Progenitor cell of endocrine pancreas (in vitro differentiated cells): ENCODE measurements at regions not wholly inside any gene's neighbourhood (a gene's known extent, or its start where the extent isn't known, plus 50 kb on each side); places are given as distances from the start of the nearest gene placed in this dataset.

Source experiments
- DNase-seq: peaks from one replicate; pipeline ENCODE4 v3.0.0; 2021; ENCODE audit warnings: low spot score; ENCODE audit not compliant: unreplicated experiment
- H3K27ac Mint-ChIP-seq: 2 replicates; pipeline ENCODE4 v1.8.0; 2021; ENCODE audit warnings: mild to moderate bottlenecking, moderate library complexity, mixed read lengths
- H3K27me3 Mint-ChIP-seq: 2 replicates; pipeline ENCODE4 v1.8.0; 2021; ENCODE audit warnings: mixed read lengths
- H3K36me3 Mint-ChIP-seq: 2 replicates; pipeline ENCODE4 v1.8.0; 2022; ENCODE audit warnings: mixed read lengths; ENCODE audit not compliant: insufficient read depth
- H3K4me1 Mint-ChIP-seq: 2 replicates; pipeline ENCODE4 v1.8.0; 2021; ENCODE audit warnings: low read depth, mixed read lengths
- H3K4me3 Mint-ChIP-seq: 2 replicates; pipeline ENCODE4 v1.8.0; 2021; ENCODE audit warnings: low read depth, mild to moderate bottlenecking, moderate library complexity, mixed read lengths
- H3K9me3 Mint-ChIP-seq: 2 replicates; pipeline ENCODE4 v1.8.0; 2021; ENCODE audit warnings: low read depth, mixed read lengths
- TF ChIP-seq, protein P1 (sequence below): fragments of 200-600 bp; sonication (generic); IDR thresholded peaks from one replicate; pipeline ENCODE4 v1.5.0; 2021; ENCODE audit warnings: antibody characterized with exemption, mild to moderate bottlenecking; ENCODE audit not compliant: unreplicated experiment

DNA sequence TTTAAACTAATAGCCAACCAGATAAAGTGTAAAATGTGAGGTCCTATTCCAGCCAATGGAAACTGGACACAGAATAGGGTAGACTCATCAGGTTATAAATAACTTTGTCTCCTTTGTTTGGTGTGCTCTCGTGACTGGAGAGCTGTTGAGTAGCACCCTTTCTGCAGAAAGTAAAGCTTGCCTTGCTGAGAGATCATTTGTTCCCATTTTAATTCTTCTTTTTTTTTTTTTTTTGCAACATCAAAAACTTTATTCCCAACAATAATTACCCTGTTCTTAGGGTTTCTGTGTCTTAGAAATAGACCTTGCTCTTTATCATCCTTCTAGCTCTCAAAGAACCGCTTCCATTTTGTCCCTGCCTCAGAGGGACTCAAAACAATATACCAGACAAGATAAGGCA, 220.4 kb downstream of the FAM76B start:
- H3K4me3 Mint-ChIP-seq = no peak overlapping the region
- H3K27ac Mint-ChIP-seq = no peak overlapping the region
- peaks cover 2% of the 10 kb centered on the region for H3K4me1 Mint-ChIP-seq
- no peak for DNase-seq
- no peaks in the 10 kb centered on the region for H3K27me3 Mint-ChIP-seq
- no peaks in the 10 kb centered on the region for H3K36me3 Mint-ChIP-seq
- H3K9me3 Mint-ChIP-seq = peaks cover 11% of the 10 kb centered on the region
- TF ChIP-seq, protein P1, sequence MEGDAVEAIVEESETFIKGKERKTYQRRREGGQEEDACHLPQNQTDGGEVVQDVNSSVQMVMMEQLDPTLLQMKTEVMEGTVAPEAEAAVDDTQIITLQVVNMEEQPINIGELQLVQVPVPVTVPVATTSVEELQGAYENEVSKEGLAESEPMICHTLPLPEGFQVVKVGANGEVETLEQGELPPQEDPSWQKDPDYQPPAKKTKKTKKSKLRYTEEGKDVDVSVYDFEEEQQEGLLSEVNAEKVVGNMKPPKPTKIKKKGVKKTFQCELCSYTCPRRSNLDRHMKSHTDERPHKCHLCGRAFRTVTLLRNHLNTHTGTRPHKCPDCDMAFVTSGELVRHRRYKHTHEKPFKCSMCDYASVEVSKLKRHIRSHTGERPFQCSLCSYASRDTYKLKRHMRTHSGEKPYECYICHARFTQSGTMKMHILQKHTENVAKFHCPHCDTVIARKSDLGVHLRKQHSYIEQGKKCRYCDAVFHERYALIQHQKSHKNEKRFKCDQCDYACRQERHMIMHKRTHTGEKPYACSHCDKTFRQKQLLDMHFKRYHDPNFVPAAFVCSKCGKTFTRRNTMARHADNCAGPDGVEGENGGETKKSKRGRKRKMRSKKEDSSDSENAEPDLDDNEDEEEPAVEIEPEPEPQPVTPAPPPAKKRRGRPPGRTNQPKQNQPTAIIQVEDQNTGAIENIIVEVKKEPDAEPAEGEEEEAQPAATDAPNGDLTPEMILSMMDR = no peak

DNA sequence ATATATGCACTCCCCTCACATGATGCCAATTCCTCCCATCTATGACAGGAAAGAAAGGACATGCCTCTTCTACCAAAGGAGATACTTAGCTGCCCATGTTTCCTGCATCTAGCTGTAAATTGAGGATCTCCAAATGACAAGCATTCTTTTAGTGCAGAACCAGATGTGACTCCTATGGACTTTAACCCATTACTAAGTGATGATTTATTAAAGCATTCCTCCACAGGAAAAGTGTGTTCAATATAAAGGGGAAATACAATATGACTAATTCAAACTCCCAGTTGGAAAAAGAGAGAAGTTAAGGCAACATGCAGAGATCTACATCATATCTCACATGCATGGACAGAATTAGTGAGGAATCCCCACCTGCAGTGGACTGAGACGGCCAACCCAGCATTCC, 221.3 kb downstream of the FAM76B start:
- no peak overlapping the region for H3K4me3 Mint-ChIP-seq
- no peaks in the 10 kb centered on the region for H3K36me3 Mint-ChIP-seq
- no peaks in the 10 kb centered on the region for H3K27me3 Mint-ChIP-seq
- H3K27ac Mint-ChIP-seq = no peak overlapping the region
- peaks cover 2% of the 10 kb centered on the region for H3K4me1 Mint-ChIP-seq
- DNase-seq = no peak
- TF ChIP-seq, protein P1 = no peak
- peaks cover 11% of the 10 kb centered on the region for H3K9me3 Mint-ChIP-seq

DNA sequence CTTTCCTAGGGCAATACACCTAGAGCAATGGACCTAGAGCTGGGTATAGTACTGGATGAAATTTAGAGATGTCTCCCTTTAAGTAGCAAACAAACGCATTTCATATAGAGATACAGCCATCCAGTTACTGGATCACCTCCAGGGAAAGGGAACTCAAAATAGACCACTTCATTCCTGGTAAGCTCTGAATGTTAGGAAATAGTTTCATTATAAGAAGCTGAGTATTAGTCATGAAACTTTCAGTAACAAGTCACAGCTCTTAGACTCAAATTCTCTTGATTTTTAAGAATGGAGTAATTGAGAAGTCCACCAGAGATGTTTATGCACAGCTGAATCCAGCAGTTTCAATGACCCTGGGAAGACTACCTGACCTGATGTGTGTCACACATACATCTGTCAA, 221.9 kb downstream of the FAM76B start:
- TF ChIP-seq, protein P1 = no peak
- H3K27me3 Mint-ChIP-seq = no peaks in the 10 kb centered on the region
- no peak overlapping the region for H3K4me3 Mint-ChIP-seq
- H3K4me1 Mint-ChIP-seq = peaks cover 2% of the 10 kb centered on the region
- H3K36me3 Mint-ChIP-seq = no peaks in the 10 kb centered on the region
- no peak for DNase-seq
- H3K9me3 Mint-ChIP-seq = peaks cover 11% of the 10 kb centered on the region
- H3K27ac Mint-ChIP-seq = no peak overlapping the region

DNA sequence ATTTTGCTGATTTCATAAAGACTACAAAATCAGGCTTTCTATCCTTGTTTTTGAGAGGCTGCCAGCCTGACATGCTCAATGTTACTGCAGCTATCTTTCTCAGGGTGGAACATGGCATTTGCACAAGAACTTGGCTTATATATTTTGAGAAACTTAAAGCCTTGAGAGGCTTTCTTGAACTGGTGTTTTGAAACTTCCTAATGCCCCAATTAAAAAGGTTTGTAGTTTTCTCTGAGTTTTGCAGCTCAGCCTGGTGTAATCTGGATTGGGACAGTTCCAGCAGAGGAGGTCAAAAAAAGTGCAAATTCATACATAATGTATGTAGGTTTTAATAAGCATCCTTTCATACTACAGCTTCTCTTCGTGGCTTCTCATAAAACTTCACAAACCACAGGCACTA, 223.4 kb downstream of the FAM76B start:
- Mint-ChIP-seq H3K4me3 (no peak overlapping the region), H3K9me3 (peaks cover 11% of the 10 kb centered on the region), H3K36me3 (no peaks in the 10 kb centered on the region)

DNA sequence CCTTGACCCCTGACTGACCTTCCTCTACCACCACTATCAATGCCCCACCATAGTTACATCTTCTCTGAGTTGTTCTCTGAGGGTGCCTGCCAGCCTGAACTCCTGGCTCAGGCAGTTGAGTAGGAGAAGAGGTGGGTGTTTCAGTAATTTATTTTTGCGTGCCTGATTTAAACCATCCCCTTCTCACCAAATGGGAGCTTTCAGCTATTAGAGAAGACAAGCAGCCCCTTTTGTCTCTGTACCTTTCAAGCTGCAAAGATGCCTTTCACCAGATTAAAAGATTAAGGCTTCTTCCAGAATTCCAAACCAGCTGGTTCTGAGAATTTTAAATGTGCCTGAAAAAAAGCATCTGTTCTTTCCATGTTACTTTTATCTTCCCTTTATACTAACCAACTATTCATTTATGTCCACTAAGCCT, 223.8 kb downstream of the FAM76B start:
- no peaks in the 10 kb centered on the region for H3K36me3 Mint-ChIP-seq
- H3K27ac Mint-ChIP-seq = no peak overlapping the region
- TF ChIP-seq, protein P1 = no peak
- H3K4me1 Mint-ChIP-seq = peaks cover 1% of the 10 kb centered on the region
- DNase-seq = no peak
- no peak overlapping the region for H3K4me3 Mint-ChIP-seq
- H3K27me3 Mint-ChIP-seq = peaks cover 4% of the 10 kb centered on the region
- peaks cover 11% of the 10 kb centered on the region for H3K9me3 Mint-ChIP-seq

More for the DNA sequence above, 223.4 kb downstream of the FAM76B start:
- TF ChIP-seq, protein P1 = no peak
- Mint-ChIP-seq H3K4me1 (peaks cover 1% of the 10 kb centered on the region), H3K27me3 (peaks cover 4% of the 10 kb centered on the region), H3K27ac (no peak overlapping the region)
- DNase-seq = no peak
